GM18868 (cell line): ENCODE measurements at regions not wholly inside any gene's neighbourhood (a gene's known extent, or its start where the extent isn't known, plus 50 kb on each side); places are given as distances from the start of the nearest gene placed in this dataset.

Experiments used
- ATAC-seq: cut with Tn5 transposase; IDR thresholded peaks from one replicate; pipeline ENCODE4 v1.9.1; 2021; ENCODE audit warnings: mild to moderate bottlenecking, moderate library complexity; ENCODE audit not compliant: unreplicated experiment

- ATAC-seq: no peak
Measured at GRCh38 chr18:78739882-78740677, 239.5 kb upstream of the SALL3 start.

- no peak for ATAC-seq
Measured at GRCh38 chr18:78740876-78741275, 238.7 kb upstream of the SALL3 start.

DNA sequence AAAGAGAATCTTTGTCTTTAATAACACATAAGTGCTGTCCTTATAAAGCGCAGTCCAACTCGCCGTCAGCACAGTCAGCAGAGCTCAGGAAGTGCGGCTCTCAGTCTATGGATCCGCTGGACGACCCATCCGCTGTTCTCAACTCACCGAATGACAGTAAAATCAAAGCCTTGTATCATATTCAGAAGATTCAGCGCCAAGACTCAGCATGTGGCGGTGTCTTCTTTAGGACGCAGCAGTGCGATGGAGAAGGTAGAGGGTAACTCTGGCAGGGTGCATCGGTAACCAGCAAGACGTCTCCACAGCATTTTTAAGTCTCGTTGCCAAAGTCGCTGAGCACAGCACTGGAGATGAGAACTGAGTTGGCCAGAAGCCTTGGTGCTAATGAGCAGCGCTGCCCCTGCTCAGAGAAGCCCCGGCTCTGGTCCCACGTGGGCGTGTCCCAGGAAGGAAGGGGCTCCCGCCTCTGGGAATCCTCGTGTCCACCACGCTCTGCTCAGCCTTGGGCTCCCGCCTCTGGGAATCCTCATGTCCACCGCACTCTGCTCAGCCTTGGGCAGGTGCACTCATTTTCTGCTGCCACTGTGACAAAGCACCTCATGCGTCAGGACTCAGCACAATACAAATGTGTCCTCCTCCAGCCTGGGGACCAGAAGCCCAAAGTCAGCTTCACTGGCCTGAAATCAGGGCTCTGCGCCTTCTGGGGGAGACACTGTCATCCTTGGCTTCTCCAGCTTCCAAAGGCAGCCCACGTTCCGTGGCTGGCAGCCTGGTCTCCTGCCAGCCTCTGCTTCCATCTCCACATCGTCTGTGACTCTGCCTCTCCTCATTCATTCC lies 238.0 kb upstream of the SALL3 start:
- no peak for ATAC-seq

DNA sequence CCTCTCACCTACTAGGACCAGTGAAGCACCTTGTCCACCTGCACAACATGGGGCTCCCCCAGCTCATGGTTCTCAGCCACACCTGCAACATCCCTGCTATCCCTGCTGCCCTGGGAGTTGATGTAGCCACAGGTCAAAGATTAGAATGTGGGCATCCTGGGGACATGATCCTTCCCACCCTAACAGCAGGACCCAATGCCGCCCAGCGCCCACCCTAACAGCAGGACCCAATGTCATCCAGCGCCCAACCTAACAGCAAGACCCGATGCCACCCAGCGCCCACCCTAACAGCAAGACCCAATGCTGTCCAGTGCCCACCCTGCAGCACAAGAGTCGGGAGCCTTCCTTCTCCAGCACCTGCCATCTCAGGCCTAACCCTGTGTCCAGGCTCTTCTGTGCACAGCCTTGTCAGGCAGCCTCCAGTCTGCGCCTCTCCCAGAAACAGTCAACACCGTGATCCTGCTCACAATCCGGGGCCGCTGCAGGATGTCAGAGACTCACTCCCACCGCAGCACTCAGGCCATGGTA lies 237.3 kb upstream of the SALL3 start:
- no peak for ATAC-seq

- no peak for ATAC-seq
Measured at GRCh38 chr18:78743078-78743477, 236.5 kb upstream of the SALL3 start.

DNA sequence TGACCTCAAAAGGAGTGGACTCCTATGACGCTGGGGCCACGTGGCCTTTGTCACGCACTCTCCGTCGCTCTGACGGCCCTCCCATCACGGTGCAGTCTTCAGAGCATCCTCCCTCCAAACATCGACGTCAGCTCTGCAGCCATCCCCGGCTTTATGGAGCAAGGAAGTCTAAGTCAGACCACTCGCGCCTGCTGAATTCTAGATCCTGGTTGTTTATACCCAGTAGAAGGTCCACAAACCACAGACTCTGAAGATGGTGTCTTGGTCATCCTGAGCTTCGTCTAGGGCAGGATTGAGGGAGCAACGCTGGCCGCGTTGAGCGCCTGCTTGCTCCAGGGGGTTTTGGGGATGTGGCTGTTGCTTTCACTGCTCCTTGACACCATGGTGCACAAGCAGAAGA lies 228.0 kb upstream of the SALL3 start:
- ATAC-seq: no peak

GRCh38 chr18:78753240-78753639 lies 226.4 kb upstream of the SALL3 start:
- no peak for ATAC-seq

DNA sequence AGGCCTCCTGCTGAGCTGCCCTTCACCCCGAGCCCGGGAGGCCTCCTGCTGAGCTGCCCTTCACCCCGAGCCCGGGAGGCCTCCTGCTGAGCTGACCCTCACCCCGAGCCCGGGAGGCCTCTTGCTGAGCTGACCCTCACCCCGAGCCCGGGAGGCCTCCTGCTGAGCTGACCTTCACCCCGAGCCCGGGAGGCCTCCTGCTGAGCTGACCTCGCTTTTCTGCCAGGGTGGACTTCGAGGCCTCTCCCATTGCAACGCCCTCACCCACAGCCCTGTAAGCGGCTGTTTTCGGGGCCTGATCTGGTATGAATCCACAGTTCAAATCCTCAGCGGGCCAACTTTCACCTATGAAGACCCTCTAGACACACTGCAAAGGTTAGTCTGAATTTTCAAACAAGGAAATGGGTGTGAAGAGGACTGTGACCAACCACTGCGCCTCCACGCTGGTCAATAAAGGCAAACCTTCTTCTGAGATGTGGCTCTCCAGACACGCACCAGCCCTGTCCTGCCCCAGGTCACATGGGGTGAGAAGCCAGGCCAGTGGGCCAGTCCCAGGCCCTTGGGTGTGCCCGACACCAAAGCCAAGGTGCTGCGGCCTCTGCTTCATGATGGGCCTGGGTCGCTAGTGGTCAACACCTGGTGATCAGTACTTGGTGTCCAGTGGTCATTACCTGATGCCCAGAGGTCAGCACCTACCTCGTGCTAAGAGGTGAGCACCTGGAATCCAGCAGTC lies 225.1 kb upstream of the SALL3 start:
- ATAC-seq: no peak

DNA sequence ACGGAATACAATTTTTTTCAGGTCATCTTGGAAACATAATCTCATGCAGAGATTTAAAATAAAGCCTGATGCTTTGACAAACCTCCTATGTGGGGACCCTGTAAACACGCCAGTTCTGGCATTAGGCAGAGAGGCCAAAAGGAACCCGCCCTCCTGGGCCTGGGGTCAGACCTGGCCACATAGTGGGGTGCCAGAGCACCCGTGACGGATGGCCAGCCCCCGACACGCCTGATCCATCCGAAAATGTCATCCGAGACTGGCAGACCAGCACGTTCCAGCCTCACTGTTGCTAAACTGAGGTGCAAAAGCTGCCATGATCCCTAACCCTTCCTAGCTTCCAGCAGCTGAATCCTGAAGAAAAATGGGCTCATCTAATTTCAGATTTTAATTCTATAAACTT lies 222.6 kb upstream of the SALL3 start:
- no peak for ATAC-seq

DNA sequence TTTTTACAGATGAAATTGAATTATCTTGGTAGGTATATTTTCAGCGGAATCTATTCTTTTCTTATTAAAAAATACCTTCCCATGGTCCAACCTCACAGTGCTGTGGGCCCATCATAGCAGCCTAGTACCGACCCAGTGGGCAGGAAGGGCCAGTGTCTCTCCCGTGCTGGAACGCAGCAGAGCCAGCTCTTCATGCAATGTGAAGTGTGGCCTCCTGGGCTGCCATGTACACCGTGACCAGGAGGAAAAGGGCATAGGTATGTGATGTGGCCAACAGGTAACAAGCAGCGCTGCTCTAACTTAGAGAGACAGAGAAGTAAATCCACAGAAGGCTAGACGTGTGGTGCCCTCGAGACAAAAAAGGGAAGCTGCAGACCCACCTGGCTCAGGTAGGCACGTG lies 221.1 kb upstream of the SALL3 start:
- ATAC-seq: no peak

- ATAC-seq: no peak
Measured at GRCh38 chr18:78762753-78763152, 216.9 kb upstream of the SALL3 start.

GRCh38 chr18:78764544-78764943 lies 215.1 kb upstream of the SALL3 start:
- no peak for ATAC-seq

GRCh38 chr18:78765142-78765541 lies 214.5 kb upstream of the SALL3 start:
- no peak for ATAC-seq

DNA sequence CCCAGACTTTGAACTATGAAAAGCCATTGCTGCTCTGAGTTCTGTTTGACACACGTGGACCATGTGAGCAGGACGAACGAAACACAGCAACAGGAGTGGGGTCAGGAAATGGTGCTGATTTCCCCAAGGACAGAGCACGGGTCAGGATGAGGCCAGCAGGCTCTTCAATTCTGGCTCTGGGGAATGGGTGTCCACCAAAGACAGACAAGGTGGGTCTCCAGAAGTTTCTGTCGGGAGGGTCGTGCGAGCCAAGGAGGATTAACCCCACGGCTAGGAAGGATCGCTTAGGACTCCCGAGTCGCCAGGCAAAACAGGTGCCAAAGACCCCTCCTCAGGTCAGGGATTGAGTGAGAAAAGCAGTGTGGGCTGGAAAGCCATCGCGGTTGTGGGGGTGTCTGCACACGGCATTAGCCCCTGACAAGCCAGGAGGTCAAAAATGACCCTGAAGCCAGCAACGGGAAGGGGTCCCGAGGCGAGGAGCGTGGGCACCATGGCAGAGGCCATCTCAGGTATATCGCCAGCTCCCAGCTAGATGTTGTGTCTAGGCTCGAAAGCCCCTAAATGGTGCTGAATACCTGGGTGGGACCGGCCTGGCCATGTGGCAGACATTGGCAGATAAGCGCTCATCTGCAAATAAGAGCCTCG lies 213.9 kb upstream of the SALL3 start:
- ATAC-seq: no peak

GRCh38 chr18:78766651-78767533 lies 212.7 kb upstream of the SALL3 start:
- ATAC-seq: no peak

DNA sequence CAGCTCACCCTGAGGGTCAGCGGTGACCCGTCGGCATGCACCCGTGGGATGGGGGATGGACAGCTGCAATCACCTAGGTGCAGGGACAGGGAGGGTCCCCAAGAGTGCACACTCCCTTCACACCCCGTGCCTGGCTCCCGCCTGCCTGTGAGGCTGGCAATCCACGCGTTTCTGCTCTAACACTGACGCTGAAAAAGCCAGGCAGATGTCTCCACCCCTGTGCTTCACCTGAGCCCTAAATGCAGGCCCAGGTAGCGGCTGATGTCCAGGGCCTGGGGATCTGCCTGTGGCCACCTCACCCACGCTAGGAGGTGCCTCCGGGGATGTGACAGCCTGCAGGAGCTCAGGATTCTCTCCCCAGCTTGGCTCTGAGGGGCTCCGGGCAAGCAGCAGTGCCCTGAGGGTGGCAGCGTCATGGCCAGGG lies 212.0 kb upstream of the SALL3 start:
- no peak for ATAC-seq

- ATAC-seq: no peak
Measured at GRCh38 chr18:78768221-78768620, 211.4 kb upstream of the SALL3 start.

GRCh38 chr18:78768656-78769501 lies 210.7 kb upstream of the SALL3 start:
- ATAC-seq: no peak
